ENCODE measurements at regions not wholly inside any gene's neighbourhood (a gene's known extent, or its start where the extent isn't known, plus 50 kb on each side); places are given as distances from the start of the nearest gene placed in this dataset.

DNA sequence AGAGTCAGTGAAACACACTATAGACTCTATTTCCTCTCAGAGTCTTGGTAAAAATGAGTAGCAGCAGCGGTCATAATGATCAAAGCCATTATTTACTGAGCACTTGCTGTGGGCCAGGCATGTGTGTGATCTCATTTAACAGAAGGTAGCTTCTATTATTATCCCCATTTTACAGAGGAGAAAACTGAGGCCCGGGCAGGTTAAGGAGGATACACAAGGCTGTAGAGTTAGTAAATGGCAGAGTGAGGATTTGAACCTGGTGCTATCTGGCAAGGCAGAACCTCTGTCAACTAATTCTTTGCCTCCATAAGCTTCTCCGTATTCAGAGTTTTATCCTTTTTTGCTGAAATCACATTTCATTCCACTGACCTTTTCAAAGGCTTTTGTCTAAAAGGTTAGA, 122.2 kb upstream of the SALL4 start:
- TF ChIP-seq, protein P1, sequence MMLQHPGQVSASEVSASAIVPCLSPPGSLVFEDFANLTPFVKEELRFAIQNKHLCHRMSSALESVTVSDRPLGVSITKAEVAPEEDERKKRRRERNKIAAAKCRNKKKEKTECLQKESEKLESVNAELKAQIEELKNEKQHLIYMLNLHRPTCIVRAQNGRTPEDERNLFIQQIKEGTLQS (IDR thresholded peaks at IDR 0.05), result no peak
- no peak for TF ChIP-seq FOXA1 (IDR thresholded peaks at IDR 0.05)
- no peak for TF ChIP-seq SP1 (IDR thresholded peaks at IDR 0.05)
- no peak for TF ChIP-seq EGR1 (IDR thresholded peaks at IDR 0.05; ENCODE audit: low read depth in 2 of 2)
- TF ChIP-seq RAD21 (IDR thresholded peaks at IDR 0.05), result no peak
- TF ChIP-seq, protein P2, sequence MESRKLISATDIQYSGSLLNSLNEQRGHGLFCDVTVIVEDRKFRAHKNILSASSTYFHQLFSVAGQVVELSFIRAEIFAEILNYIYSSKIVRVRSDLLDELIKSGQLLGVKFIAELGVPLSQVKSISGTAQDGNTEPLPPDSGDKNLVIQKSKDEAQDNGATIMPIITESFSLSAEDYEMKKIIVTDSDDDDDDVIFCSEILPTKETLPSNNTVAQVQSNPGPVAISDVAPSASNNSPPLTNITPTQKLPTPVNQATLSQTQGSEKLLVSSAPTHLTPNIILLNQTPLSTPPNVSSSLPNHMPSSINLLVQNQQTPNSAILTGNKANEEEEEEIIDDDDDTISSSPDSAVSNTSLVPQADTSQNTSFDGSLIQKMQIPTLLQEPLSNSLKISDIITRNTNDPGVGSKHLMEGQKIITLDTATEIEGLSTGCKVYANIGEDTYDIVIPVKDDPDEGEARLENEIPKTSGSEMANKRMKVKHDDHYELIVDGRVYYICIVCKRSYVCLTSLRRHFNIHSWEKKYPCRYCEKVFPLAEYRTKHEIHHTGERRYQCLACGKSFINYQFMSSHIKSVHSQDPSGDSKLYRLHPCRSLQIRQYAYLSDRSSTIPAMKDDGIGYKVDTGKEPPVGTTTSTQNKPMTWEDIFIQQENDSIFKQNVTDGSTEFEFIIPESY (IDR thresholded peaks at IDR 0.05), result no peak
- TF ChIP-seq, protein P3, sequence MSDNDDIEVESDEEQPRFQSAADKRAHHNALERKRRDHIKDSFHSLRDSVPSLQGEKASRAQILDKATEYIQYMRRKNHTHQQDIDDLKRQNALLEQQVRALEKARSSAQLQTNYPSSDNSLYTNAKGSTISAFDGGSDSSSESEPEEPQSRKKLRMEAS (IDR thresholded peaks at IDR 0.05), result no peak
- TF ChIP-seq RXRA (IDR thresholded peaks at IDR 0.05), result no peak
- TF ChIP-seq CTCF (IDR thresholded peaks at IDR 0.05; ENCODE audit: low read depth, low read length, missing input control), result no peak
- no peak for TF ChIP-seq FOXA2 (IDR thresholded peaks at IDR 0.05)
- no peak for TF ChIP-seq NR2F2 (IDR thresholded peaks at IDR 0.05)
- Histone ChIP-seq H3K4me3 (ENCODE audit: low read depth in 1 of 3, low read length in 3 of 3) (no peak overlapping the region), H3K9ac (ENCODE audit: low read depth in 1 of 2, low read length in 2 of 2) (no peak overlapping the region), H3K9me3 (ENCODE audit: control insufficient read depth in 4 of 4, low read length in 3 of 4) (no peaks in the 10 kb centered on the region), H3K27ac (ENCODE audit: low read depth in 1 of 2, low read length in 2 of 2) (no peak overlapping the region), H3K4me1 (ENCODE audit: control insufficient read depth in 4 of 4, insufficient read depth in 4 of 4, low read length in 3 of 4) (no peaks in the 10 kb centered on the region), H3K27me3 (ENCODE audit: control insufficient read depth in 4 of 4, insufficient read depth in 4 of 4, low read length in 3 of 4) (no peaks in the 10 kb centered on the region), H3K36me3 (ENCODE audit: control insufficient read depth in 4 of 4, insufficient read depth in 3 of 4, low read depth in 1 of 4, low read length in 3 of 4) (no peaks in the 10 kb centered on the region)
- DNase-seq (ENCODE audit: low spot score), result no peak
- 95% methylated on average over 3 of the region's 3 CpGs for WGBS

- DNase-seq (ENCODE audit: low spot score), result no peak
- WGBS, result 90% methylated on average over 2 of the region's 2 CpGs
- H3K9ac ChIP-seq (ENCODE audit: low read depth in 1 of 2, low read length in 2 of 2), result no peak overlapping the region
Observed at GRCh38 chr20:51923633-51924032, 121.3 kb upstream of the SALL4 start.

More at GRCh38 chr20:51923633-51924032, 121.3 kb upstream of the SALL4 start:
- no peaks in the 10 kb centered on the region for H3K9me3 ChIP-seq (ENCODE audit: control insufficient read depth in 4 of 4, low read length in 3 of 4)
- no peaks in the 10 kb centered on the region for H3K27me3 ChIP-seq (ENCODE audit: control insufficient read depth in 4 of 4, insufficient read depth in 4 of 4, low read length in 3 of 4)
- no peaks in the 10 kb centered on the region for H3K4me1 ChIP-seq (ENCODE audit: control insufficient read depth in 4 of 4, insufficient read depth in 4 of 4, low read length in 3 of 4)
- no peak overlapping the region for H3K27ac ChIP-seq (ENCODE audit: low read depth in 1 of 2, low read length in 2 of 2)
- no peak overlapping the region for H3K4me3 ChIP-seq (ENCODE audit: low read depth in 1 of 3, low read length in 3 of 3)
- TF ChIP-seq SP1 (IDR thresholded peaks at IDR 0.05) (no peak), YY1 (IDR thresholded peaks at IDR 0.05) (no peak), REST (IDR thresholded peaks at IDR 0.05) (no peak), EGR1 (IDR thresholded peaks at IDR 0.05; ENCODE audit: low read depth in 2 of 2) (no peak), TAF1 (conservative IDR thresholded peaks at IDR 0.05) (no peak), HNF4A (conservative IDR thresholded peaks at IDR 0.05) (no peak), HNF4G (IDR thresholded peaks at IDR 0.05) (no peak), CTCF (IDR thresholded peaks at IDR 0.05; ENCODE audit: low read depth, low read length, missing input control) (no peak), FOXA1 (IDR thresholded peaks at IDR 0.05) (no peak), RAD21 (IDR thresholded peaks at IDR 0.05) (no peak), GABPA (IDR thresholded peaks at IDR 0.05 in 1 of 2, conservative IDR thresholded peaks at IDR 0.05 in 1 of 2) (no peak), FOXA2 (IDR thresholded peaks at IDR 0.05) (no peak)
- TF ChIP-seq, protein P3 (IDR thresholded peaks at IDR 0.05), result no peak
- TF ChIP-seq, protein P2 (IDR thresholded peaks at IDR 0.05), result no peak
- no peaks in the 10 kb centered on the region for H3K36me3 ChIP-seq (ENCODE audit: control insufficient read depth in 4 of 4, insufficient read depth in 3 of 4, low read depth in 1 of 4, low read length in 3 of 4)

All from liver (tissue), 8 donors.